HK-2 (cell line): ENCODE measurements at regions not wholly inside any gene's neighbourhood (a gene's known extent, or its start where the extent isn't known, plus 50 kb on each side); places are given as distances from the start of the nearest gene placed in this dataset.
A peak's percentile ranks its signal among the peaks of the same experiment; 100 is the strongest.
"Not testable (repeated sequence)": the region's sequence is repeated elsewhere in the genome, so short reads cannot be mapped to it uniquely, and the experiment has no call there.

Experiments used
- DNase-seq: peaks from one replicate; pipeline ENCODE4 v3.0.0-alpha.2; 2018; ENCODE audit not compliant: unreplicated experiment

DNA sequence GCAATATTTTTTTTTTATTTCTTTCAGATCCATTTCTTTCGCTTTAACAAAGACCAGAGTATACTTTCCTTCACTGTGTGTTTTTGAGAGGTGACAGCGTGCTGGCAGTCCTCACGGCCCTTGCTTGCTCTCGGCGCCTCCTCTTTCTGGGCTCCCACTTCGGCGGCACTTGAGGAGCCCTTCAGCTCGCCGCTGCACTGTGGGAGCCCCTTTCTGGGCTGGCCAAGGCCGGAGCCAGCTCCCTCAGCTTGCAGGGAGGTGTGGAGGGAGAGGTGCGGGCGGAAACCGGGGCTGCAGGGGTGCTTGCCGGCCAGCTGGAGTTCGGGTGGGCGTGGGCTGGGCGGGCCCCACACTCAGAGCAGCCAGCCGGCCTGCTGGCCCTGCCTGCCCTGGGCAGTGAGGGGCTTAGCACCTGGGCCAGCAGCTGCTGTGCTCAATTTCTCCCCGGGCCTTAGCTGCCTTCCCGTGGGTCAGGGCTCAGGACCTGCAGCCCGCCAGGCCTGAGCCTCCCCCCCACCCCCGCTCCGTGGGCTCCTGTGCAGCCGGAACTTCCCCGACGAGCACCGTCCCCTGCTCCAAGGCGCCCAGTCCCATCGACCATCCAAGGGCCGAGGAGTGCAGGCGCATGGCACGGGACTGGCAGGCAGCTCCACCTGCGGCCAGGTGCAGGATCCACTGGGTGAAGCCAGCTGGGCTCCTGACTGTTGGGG lies 1490.6 kb downstream of the OTOL1 start:
- DNase-seq: not testable (repeated sequence)

DNA sequence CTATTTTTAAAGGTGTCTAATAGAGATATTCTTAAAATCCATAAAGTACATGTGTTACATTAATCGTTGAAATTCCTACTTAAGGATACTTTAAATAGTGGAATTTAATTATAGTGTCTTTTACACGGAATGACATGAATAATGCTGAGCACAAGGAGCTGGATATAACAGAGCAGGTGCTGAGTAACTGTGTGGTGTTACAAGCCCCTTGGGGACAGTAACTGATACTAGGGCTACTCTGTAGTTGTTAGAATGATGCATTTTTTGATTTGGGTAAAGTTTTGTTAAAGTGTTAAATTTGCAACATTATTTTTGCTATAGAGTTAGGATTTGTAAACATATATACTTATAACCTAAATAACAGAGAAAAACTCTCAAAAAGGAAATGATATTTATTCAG lies 1496.1 kb downstream of the OTOL1 start:
- no peak for DNase-seq

DNA sequence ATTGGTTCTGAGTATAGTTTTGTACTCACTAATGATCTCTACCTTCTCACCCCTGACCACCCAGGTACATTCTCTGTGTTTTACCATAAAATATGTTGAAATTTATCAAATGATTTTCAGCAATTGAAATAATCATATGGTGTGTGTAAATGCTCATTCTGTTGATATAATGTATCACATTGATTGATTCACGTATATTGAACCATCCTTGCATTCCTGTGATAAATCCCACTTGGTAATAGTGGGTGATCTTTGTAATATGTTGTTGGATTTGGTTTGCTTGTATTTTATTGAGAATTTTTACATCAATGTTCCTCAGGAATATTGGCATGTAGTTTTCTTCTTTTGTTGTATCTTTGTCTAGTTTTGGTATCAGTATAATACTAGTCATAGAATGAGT lies 1497.6 kb downstream of the OTOL1 start:
- DNase-seq: no peak

DNA sequence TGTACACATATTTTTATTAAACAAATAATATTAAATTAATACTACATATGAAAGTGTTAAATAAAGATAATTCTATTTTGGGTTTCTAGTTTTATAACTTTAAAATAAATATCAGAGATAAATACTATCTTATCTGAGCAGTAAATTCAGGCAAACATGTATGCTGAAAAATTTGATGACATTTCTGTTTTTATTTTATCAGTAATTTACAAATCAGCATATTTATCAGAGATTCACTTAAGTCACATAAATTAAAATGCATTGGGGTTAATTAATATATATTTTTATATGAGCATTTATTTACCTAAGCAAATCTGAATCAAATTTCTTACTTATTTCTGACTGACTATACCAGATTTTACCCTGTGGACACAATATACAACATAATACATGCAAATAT lies 1499.8 kb downstream of the OTOL1 start:
- DNase-seq: no peak

DNA sequence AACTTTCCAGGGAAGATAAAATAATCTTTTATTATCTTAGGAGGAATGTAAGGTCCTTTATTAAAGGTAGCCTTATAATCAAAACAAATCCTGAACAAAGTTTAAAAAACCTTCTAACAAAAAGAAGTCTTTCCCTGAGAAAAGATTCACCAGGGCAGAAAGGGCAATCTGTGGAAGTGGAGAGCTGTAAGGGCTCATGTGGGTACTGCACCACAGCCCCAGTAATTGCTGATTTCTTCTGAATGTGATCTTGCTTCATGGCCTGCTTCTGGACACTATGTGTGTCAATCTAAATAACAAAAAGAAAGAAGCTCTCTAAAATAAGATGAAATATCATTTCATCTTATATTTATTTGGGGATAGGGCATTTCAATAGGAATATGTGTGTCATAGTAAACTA lies 1501.6 kb downstream of the OTOL1 start:
- no peak for DNase-seq

DNA sequence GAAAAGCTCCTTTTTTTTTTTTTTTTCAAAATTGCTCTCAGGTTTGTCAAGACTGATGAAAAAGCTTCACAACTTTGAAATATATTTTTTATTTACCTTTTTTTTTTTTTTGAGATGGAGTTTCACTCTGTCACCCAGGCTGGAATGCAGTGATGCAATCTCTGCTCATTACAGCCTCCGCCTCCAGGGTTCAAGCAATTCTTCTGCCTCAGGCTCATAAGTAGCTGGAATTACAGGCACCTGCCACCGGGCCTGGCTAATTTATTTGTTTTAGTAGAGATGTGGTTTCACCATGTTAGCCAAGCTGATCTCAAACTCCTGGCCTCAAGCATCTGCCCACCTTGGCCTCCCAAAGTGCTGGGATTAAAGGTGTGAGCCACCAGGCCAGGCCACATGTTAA lies 1515.0 kb downstream of the OTOL1 start:
- DNase-seq: no peak

DNA sequence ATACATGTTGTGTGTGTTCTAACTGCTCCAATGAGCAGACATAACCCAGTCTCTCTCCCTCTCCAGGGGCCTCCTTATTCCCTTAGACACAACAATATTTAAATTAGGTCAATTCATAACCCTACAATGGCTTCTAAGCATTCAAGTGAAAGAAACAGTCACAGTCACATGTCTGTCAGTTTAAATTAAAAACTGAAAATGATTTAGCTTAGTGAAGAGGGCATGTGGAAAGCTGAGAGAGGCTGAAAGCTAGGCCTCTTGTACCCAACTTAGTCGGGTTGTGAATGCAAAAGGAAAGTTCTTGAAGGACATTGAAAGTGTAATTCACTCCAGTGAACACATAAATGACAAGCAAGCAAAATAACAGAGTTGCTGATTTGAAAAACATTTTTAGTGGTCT lies 1519.6 kb downstream of the OTOL1 start:
- no peak for DNase-seq

DNA sequence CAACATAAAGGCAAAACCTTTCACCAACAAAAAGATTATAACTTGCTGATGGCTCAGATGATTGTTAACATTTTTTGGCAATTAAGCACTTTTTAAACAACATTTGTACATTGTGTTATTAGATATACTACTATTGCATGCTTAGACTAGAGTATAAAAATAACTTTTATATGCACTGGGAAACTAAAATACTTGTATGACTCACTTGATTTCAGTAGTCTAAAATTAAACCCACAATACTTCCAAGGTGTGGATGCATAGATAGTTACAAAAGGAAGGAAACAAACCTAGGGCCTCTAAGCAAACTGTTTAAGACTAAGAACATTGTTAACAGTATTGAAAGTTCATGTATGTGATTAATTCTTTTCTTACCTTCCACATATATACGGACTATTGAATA lies 1521.5 kb downstream of the OTOL1 start:
- no peak for DNase-seq

DNA sequence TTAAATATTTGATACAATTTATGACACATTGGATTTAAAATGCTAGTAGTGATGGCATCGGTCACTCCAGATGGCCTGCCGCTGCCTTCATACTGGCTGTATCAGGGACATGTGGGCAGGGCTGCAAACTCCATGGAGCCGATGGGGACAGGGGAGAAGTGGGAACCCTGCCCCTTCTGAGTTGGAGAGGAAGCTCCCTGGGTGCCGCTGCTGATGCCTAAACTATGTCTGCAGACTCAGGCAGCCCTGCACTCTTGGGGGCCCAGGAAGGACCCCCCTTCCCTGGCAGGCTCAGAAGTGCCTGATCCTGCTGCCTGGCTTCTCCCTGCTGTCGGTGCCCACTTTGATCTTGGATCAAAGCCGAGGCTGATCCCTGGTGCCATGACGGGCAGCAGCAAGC lies 1522.1 kb downstream of the OTOL1 start:
- DNase-seq: no peak

DNA sequence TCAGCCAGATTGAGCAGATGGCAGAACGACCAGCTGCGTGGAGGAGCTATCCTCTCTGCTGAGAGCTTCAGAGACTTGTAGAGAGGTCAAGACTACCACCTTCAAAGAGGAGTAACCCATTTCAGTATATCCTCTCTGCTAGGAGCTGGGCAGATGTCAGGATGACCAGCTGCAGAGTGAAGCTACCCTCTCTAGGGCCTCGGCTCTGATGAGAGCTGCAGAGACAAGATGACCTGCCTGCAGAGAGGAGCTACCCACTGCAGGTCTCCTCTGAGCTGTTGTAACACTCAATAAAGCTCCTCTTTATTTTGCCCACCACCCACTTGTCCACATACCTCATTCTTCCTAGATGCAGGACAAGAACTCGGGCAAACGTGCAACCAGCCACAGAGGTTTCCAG lies 1522.7 kb downstream of the OTOL1 start:
- no peak for DNase-seq

DNA sequence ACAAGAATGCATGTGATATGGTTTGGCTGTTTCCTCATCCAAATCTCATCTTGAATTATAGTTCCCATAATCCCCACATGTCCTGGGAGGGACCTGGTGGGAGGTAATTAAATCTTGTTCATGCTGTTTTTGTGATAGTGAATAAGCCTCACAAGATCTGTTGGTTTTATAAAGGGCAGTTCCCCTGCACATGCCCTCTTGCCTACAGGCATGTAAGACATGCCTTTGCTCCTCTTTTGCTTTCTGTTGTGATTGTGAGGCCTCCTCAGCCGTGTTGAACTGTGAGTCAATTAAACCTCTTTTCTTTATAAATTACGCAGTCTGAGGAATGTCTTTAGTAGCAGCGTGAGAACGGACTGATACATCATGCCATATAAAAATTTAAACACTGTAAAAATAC lies 1537.0 kb downstream of the OTOL1 start:
- DNase-seq: no peak

DNA sequence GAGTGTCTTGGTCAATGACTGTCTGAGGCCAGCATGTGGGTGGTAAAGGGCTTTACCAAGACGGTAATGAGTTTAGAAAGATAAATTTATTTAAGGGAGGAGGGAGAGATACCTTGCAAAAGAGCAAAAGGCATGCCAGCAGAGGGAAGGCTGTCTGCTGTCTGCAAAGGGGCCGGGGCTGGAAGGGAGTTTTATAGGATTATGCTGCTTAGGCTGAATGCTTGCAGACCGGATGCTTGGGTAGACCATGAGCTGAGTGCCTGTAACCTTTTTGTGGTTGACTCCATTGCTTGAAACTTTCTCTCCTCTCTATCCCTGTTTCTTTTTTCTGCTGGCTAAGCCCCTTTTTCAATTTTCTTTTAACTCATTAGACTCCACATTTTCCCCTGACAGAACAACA lies 1543.0 kb downstream of the OTOL1 start:
- DNase-seq: no peak

DNA sequence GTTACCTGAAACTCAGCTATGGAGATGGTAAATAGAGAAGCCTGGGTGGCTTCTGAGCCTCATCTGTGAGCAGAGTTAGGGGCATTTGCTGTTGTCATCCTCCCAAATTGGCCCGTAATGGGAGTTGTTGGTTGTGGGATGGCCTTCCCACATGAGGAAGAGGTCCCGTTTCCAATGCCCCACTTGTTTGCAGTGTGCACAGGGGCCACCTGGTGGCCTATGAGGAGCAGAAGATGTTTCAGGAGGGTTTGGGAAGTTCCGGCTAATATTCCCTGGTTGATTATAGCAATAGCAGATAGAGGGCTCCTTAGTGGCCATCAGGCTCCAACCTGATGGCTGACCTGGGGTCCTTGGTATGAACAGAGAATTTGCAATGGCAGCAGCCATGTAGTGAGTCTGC lies 1546.5 kb downstream of the OTOL1 start:
- DNase-seq: peak; percentile 9

DNA sequence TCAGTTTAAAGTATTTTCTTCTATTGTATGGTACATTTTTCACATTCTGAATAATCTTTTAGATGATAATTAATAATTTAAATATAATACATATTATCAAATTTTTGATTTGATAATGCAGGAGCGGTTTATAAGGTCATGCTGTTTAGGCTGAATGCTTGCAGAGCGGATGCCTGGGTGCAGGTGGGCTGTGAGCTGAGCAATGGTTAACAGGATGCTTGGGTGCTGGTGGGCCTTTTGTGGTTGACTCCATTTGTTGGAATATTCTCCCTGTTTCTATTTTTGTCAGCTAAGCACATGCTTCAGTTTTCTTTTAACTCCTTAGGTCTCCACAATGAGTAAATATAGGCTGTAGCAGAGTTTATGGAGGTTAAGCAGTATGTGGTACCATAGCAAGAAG lies 1549.3 kb downstream of the OTOL1 start:
- no peak for DNase-seq

DNA sequence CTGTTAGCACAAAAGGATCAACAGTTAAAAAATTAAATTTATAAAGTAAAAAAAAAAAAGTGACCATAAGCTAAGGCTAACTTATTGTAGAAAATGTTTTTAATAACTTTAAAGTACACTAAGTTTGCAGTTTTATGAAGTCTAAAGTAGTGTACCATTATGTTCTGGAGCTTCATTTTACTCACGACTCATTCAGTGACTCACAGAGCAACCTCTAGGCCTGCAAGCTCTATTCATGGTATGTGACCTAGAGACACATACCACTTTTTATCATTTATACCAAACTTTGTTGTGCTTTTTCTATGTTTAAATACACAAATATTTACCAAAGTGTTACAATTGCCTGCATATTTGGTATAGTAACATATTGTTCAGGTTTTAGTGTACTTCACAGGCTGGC lies 1552.3 kb downstream of the OTOL1 start:
- DNase-seq: no peak

DNA sequence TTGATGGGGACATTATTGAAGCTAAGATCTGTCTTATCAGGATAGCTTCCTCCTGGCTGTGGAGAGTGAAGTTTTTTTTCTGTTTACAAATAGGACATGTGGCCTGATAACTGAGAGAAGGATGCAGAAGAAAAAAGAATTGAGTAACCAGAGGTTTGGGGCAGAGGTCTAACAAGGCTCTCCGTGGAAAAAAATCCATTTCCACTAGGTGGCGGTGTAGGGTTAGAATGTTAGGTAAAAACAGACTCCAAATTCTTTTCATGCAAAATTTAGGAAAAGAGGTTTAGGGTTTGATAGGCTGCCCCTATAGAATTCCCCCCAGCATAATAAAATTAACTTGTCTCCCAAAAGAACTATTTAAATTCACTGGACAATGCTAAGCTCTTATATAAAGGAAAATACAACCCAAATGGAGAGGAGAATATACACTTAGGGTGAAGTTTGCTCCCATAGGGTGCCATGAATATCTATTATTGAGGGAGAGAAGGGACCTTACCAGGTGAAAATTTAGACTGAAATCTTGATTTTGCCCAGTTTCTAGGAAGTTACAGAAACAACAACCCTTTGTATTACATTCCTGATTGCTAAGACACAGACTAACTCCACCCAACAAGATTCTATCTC lies 1560.4 kb downstream of the OTOL1 start:
- peak; percentile 28 for DNase-seq

DNA sequence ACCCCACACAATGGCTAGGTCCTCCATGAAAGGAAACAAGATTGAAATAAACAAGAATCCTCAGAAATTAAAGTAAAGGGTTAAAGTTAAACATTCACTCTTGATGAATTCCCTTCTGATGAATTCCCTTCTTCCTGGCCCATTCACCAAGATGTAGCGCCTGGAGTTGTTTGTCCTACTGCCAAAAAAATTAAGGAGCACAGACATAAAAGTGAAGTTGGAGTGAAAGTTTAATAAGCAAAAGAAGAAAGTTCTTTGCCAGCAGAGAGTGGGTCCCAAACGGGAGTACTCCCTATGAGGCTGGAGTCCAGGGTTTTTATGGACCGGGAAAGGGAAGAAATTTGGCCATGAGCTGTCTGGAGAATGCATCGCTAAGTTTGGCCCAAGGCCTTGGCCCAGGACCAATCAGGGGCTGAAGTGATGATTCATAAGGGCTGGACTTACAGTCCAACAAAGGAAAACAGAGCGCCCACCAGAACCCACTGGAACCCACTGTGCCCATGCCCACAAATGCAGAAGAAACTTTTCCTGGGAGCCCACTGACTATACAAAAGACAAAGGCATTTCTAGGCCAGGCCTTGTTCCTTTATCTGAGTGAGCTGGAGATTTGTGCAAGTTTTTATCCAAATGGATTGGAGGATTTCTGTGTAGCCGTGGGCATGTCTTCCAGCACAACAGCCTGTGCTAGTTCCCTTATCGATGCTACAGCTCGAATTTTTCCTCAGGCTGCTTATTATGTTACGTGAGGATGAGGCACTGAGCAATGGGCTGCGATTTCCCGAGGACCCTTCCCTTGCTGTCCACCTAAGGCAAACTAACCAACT lies 1561.6 kb downstream of the OTOL1 start:
- no peak for DNase-seq

DNA sequence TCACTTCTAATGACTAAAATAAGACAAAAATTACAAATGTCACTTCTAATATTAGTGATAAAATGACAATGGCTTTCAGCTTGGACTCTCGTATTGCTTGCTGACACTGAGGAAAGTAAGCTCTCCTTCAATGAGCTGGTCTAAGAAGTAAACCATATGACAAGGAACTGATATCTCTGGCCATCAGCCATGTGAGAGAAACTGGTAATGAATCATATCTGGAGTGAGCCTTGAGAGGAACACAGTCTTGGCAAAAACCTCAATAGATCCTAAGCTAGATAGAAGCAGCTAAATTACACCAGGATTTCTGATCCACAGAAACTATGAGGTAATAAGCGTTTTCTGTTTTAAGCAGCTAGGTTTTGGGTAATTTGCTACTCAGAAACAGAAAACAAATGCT lies 1575.1 kb downstream of the OTOL1 start:
- DNase-seq: no peak
